Stimulated activated CD4-positive, alpha-beta T cell treated with anti-CD3 and anti-CD28 coated beads, Interleukin-4, amount 100 ng/mL, for 4 hours (primary cell): ENCODE measurements at regions not wholly inside any gene's neighbourhood (a gene's known extent, or its start where the extent isn't known, plus 50 kb on each side); places are given as distances from the start of the nearest gene placed in this dataset.

ENCODE experiments used
- DNase-seq, 2 experiments: peaks; one replicate each; pipeline ENCODE4 v3.0.0-alpha.2; 2020

- peak in 1 of 2 experiments; percentile 36 for DNase-seq
Observed at GRCh38 chr10:33126742-33127141, 168.7 kb upstream of the ITGB1 start.

- peak in 1 of 2 experiments; percentile 49 for DNase-seq
Observed at GRCh38 chr10:33125522-33126517, 167.8 kb upstream of the ITGB1 start.

GRCh38 chr10:33125111-33125510 lies 167.1 kb upstream of the ITGB1 start:
- no peak for DNase-seq

GRCh38 chr10:33123680-33124079 lies 165.7 kb upstream of the ITGB1 start:
- DNase-seq: no peak

GRCh38 chr10:33122014-33122809 lies 164.2 kb upstream of the ITGB1 start:
- no peak for DNase-seq

GRCh38 chr10:33120700-33121099 lies 162.7 kb upstream of the ITGB1 start:
- no peak for DNase-seq

GRCh38 chr10:33120275-33120674 lies 162.2 kb upstream of the ITGB1 start:
- no peak for DNase-seq

GRCh38 chr10:33117816-33118215 lies 159.8 kb upstream of the ITGB1 start:
- peak in 1 of 2 experiments; percentile 35 for DNase-seq

- no peak for DNase-seq
Observed at GRCh38 chr10:33117230-33117629, 159.2 kb upstream of the ITGB1 start.

GRCh38 chr10:33115738-33116719 lies 158.0 kb upstream of the ITGB1 start:
- no peak for DNase-seq

- DNase-seq: no peak
Observed at GRCh38 chr10:33114451-33114952, 156.5 kb upstream of the ITGB1 start.

GRCh38 chr10:33113466-33113865 lies 155.4 kb upstream of the ITGB1 start:
- no peak for DNase-seq

GRCh38 chr10:33112831-33113455 lies 154.9 kb upstream of the ITGB1 start:
- DNase-seq: no peak

GRCh38 chr10:33111488-33112051 lies 153.5 kb upstream of the ITGB1 start:
- no peak for DNase-seq

- no peak for DNase-seq
Observed at GRCh38 chr10:33109788-33110469, 151.9 kb upstream of the ITGB1 start.

GRCh38 chr10:33109384-33109783 lies 151.4 kb upstream of the ITGB1 start:
- no peak for DNase-seq

GRCh38 chr10:33107953-33108352 lies 149.9 kb upstream of the ITGB1 start:
- DNase-seq: no peak

GRCh38 chr10:33106767-33107166 lies 148.7 kb upstream of the ITGB1 start:
- no peak for DNase-seq

- DNase-seq: no peak
Observed at GRCh38 chr10:33103863-33104379, 145.9 kb upstream of the ITGB1 start.

- no peak for DNase-seq
Observed at GRCh38 chr10:33102071-33102470, 144.0 kb upstream of the ITGB1 start.

GRCh38 chr10:33101392-33101787 lies 143.4 kb upstream of the ITGB1 start:
- no peak for DNase-seq
